BJ (cell line): ENCODE measurements at regions not wholly inside any gene's neighbourhood (a gene's known extent, or its start where the extent isn't known, plus 50 kb on each side); places are given as distances from the start of the nearest gene placed in this dataset.

Experiments used
- CTCF ChIA-PET: fragments of 350-600 bp; formaldehyde crosslinking; extraction: SDS; loops from one replicate; lab custom pipeline; 2021; ENCODE audit warnings: antibody characterized with exemption, inconsistent platforms; lab: Yijun Ruan, JAX
- POLR2A ChIA-PET: fragments of 300-600 bp; sonication (Branson Sonifier 250); formaldehyde crosslinking; extraction: SDS; loops from one replicate; lab custom pipeline; 2021; ENCODE audit warnings: antibody characterized with exemption; lab: Charles Lee
- DNase-seq: peaks from one replicate; pipeline ENCODE4 v3.0.0-alpha.2; 2011; ENCODE audit warnings: low read depth
- H3K27me3 ChIP-seq: 2 replicates; pipeline ENCODE4 v1.6.0; 2011; ENCODE audit warnings: low read length; ENCODE audit not compliant: control insufficient read depth, insufficient read depth
- H3K36me3 ChIP-seq: 2 replicates; pipeline ENCODE4 v1.5.1; 2011; ENCODE audit warnings: low read length; ENCODE audit not compliant: control insufficient read depth, insufficient read depth
- H3K4me3 ChIP-seq: 2 replicates; pipeline ENCODE4 v1.5.1; 2011; ENCODE audit warnings: low read depth, mild to moderate bottlenecking, control low read depth, low read length
- TF ChIP-seq, protein P1 (sequence below): IDR thresholded peaks from 2 replicates; pipeline ENCODE4 v1.5.1; 2011; ENCODE audit warnings: low read depth, mild to moderate bottlenecking, control low read depth, inconsistent platforms, low read length, moderate library complexity; ENCODE audit not compliant: insufficient read depth

GRCh38 chr2:104444392-104444791 is 409.5 kb upstream of the POU3F3 start:
- no peak for DNase-seq
- ChIA-PET POLR2A (no interaction called here), CTCF (interaction anchor here (0.7 kb wide), 1 partner anchor 16 kb away, joined by 3 read pairs; no protein-coding TSS in a partner anchor)
- Histone ChIP-seq H3K27me3 (no peaks in the 10 kb centered on the region), H3K36me3 (no peaks in the 10 kb centered on the region), H3K4me3 (no peak overlapping the region)
- TF ChIP-seq, protein P1, sequence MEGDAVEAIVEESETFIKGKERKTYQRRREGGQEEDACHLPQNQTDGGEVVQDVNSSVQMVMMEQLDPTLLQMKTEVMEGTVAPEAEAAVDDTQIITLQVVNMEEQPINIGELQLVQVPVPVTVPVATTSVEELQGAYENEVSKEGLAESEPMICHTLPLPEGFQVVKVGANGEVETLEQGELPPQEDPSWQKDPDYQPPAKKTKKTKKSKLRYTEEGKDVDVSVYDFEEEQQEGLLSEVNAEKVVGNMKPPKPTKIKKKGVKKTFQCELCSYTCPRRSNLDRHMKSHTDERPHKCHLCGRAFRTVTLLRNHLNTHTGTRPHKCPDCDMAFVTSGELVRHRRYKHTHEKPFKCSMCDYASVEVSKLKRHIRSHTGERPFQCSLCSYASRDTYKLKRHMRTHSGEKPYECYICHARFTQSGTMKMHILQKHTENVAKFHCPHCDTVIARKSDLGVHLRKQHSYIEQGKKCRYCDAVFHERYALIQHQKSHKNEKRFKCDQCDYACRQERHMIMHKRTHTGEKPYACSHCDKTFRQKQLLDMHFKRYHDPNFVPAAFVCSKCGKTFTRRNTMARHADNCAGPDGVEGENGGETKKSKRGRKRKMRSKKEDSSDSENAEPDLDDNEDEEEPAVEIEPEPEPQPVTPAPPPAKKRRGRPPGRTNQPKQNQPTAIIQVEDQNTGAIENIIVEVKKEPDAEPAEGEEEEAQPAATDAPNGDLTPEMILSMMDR: no peak

DNA sequence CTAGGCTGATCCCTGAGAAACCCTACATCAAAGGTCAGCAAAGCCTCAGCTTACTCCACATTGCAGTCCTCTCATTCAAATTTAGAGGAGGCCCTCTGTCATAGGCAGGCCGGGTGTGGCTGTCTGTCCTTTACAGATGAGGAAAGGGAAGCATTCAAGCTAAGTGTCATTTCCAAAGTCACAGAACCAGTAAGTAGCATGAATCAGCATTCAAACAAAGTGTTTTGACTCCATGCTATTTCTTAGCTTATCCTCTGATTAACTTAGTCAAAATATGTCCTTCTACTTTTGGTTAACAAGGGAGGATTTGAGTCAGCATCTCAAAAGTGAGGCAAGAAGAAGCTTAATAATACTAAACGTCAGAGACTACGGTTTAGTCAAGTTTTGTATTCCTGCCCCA is 409.0 kb upstream of the POU3F3 start:
- H3K27me3 ChIP-seq: no peaks in the 10 kb centered on the region
- no peak overlapping the region for H3K4me3 ChIP-seq
- TF ChIP-seq, protein P1: no peak
- H3K36me3 ChIP-seq: no peaks in the 10 kb centered on the region
- ChIA-PET CTCF (interaction anchor here (0.7 kb wide), 1 partner anchor 16 kb away, joined by 3 read pairs; no protein-coding TSS in a partner anchor), POLR2A (no interaction called here)
- DNase-seq: no peak

GRCh38 chr2:104447831-104448434 is 406.0 kb upstream of the POU3F3 start:
- ChIA-PET CTCF (no interaction called here), POLR2A (no interaction called here)
- TF ChIP-seq, protein P1: no peak

GRCh38 chr2:104448661-104449440 is 405.1 kb upstream of the POU3F3 start:
- no peak for DNase-seq
- TF ChIP-seq, protein P1: no peak
- CTCF ChIA-PET: no interaction called here
- Histone ChIP-seq H3K4me3 (no peak overlapping the region), H3K36me3 (no peaks in the 10 kb centered on the region), H3K27me3 (no peaks in the 10 kb centered on the region)
- POLR2A ChIA-PET: no interaction called here

More at GRCh38 chr2:104447831-104448434, 406.0 kb upstream of the POU3F3 start:
- H3K27me3 ChIP-seq: no peaks in the 10 kb centered on the region
- H3K36me3 ChIP-seq: no peaks in the 10 kb centered on the region
- no peak overlapping the region for H3K4me3 ChIP-seq
- DNase-seq: no peak

DNA sequence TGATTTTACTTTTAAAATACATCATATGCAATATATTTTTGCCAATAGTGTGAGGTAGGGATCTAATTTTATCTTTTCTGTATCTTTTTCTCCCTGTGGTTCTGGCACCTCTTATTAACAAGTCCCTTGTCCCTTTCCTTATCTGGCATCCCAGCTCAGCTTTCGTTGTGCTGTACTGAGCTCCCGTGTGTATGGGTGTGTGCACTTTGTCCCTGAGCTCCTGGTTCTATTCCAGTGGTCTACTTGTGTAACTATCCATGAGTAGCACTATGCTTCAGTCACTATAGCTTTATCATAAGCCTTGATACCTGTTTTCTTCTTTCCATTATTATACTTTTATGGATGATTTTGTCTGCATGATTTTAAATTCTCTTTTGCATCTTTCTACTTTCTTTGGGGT is 401.4 kb upstream of the POU3F3 start:
- no peaks in the 10 kb centered on the region for H3K36me3 ChIP-seq
- DNase-seq: no peak
- TF ChIP-seq, protein P1: no peak
- H3K27me3 ChIP-seq: no peaks in the 10 kb centered on the region
- ChIA-PET CTCF (no interaction called here), POLR2A (no interaction called here)
- H3K4me3 ChIP-seq: no peak overlapping the region
